ENCODE measurements at regions not wholly inside any gene's neighbourhood (a gene's known extent, or its start where the extent isn't known, plus 50 kb on each side); places are given as distances from the start of the nearest gene placed in this dataset.

- intact Hi-C loops (cut with DNase I), result no loop called here
Measured at GRCh38 chr18:78230911-78231310, 748.7 kb upstream of the SALL3 start.

GRCh38 chr18:78232196-78232595 lies 747.4 kb upstream of the SALL3 start:
- TF ChIP-seq CTCF (IDR thresholded peaks at IDR 0.05) (no peak), EP300 (IDR thresholded peaks at IDR 0.05) (no peak), POLR2A (IDR thresholded peaks at IDR 0.05) (no peak), POLR2AphosphoS5 (IDR thresholded peaks at IDR 0.05) (no peak)
- no peak for DNase-seq
- H3K4me1 ChIP-seq, result no peaks in the 10 kb centered on the region
- H3K27ac ChIP-seq, result no peak overlapping the region
- no peaks in the 10 kb centered on the region for H3K36me3 ChIP-seq
- H3K4me3 ChIP-seq, result no peak overlapping the region
- peaks cover 0 to 4% (median 0%) of the 10 kb centered on the region in 4 donors for H3K9me3 ChIP-seq
- intact Hi-C loops (cut with DNase I), result no loop called here
- H3K27me3 ChIP-seq, result peaks cover 0 to 3% (median 0%) of the 10 kb centered on the region in 3 donors
- WGBS, 2 donors, result 78 to 86% methylated on average over 11 of the region's 11 CpGs

More at GRCh38 chr18:78230911-78231310, 748.7 kb upstream of the SALL3 start:
- Histone ChIP-seq H3K36me3 (no peaks in the 10 kb centered on the region), H3K27me3 (peaks cover 0 to 3% (median 0%) of the 10 kb centered on the region in 3 donors), H3K27ac (no peak overlapping the region), H3K4me3 (no peak overlapping the region), H3K4me1 (no peaks in the 10 kb centered on the region), H3K9me3 (peaks cover 0 to 4% (median 0%) of the 10 kb centered on the region in 4 donors)
- no peak for DNase-seq
- TF ChIP-seq POLR2AphosphoS5 (IDR thresholded peaks at IDR 0.05) (no peak), EP300 (IDR thresholded peaks at IDR 0.05) (no peak), POLR2A (IDR thresholded peaks at IDR 0.05) (no peak), CTCF (IDR thresholded peaks at IDR 0.05) (no peak)
- 68 to 75% methylated on average over 4 of the region's 4 CpGs for WGBS, 2 donors

- Histone ChIP-seq H3K27ac (no peak overlapping the region), H3K27me3 (no peaks in the 10 kb centered on the region), H3K9me3 (peaks cover 0 to 5% (median 0%) of the 10 kb centered on the region in 4 donors), H3K4me1 (peaks cover 0 to 5% (median 0%) of the 10 kb centered on the region in 4 donors), H3K4me3 (no peak overlapping the region), H3K36me3 (no peaks in the 10 kb centered on the region)
- WGBS, 2 donors, result 92 to 96% methylated on average over 12 of the region's 12 CpGs
- TF ChIP-seq CTCF (IDR thresholded peaks at IDR 0.05) (no peak), POLR2A (IDR thresholded peaks at IDR 0.05) (no peak), POLR2AphosphoS5 (IDR thresholded peaks at IDR 0.05) (no peak), EP300 (IDR thresholded peaks at IDR 0.05) (no peak)
- intact Hi-C loops (cut with DNase I), result no loop called here
- no peak for DNase-seq
Measured at GRCh38 chr18:78237864-78238263, 741.8 kb upstream of the SALL3 start.

- Histone ChIP-seq H3K27ac (no peak overlapping the region), H3K4me1 (peaks cover 0 to 5% (median 0%) of the 10 kb centered on the region in 4 donors), H3K27me3 (no peaks in the 10 kb centered on the region), H3K9me3 (peaks cover 0 to 5% (median 0%) of the 10 kb centered on the region in 4 donors), H3K36me3 (no peaks in the 10 kb centered on the region), H3K4me3 (no peak overlapping the region)
- DNase-seq, result no peak
- intact Hi-C loops (cut with DNase I), result no loop called here
- TF ChIP-seq POLR2AphosphoS5 (IDR thresholded peaks at IDR 0.05) (no peak), POLR2A (IDR thresholded peaks at IDR 0.05) (no peak), EP300 (IDR thresholded peaks at IDR 0.05) (no peak), CTCF (IDR thresholded peaks at IDR 0.05) (no peak)
- 92 to 96% methylated on average over 46 of the region's 46 CpGs for WGBS, 2 donors
Measured at GRCh38 chr18:78238404-78239089, 741.1 kb upstream of the SALL3 start.

All from sigmoid colon (tissue), 6 donors.